GM23338 (cell line): ENCODE measurements at regions not wholly inside any gene's neighbourhood (a gene's known extent, or its start where the extent isn't known, plus 50 kb on each side); places are given as distances from the start of the nearest gene placed in this dataset.
"Not testable (repeated sequence)": the region's sequence is repeated elsewhere in the genome, so short reads cannot be mapped to it uniquely, and the experiment has no call there.

Experiments used
- CREB1 ChIP-seq: fragments of 250-450 bp; sonication (Bioruptor Pico); IDR thresholded peaks from 2 replicates; pipeline ENCODE4 v1.5.0; 2020; ENCODE audit warnings: low read depth, mild to moderate bottlenecking, moderate library complexity
- EZH2 ChIP-seq: fragments of 200-600 bp; sonication (generic); IDR thresholded peaks from one replicate; pipeline ENCODE4 v1.8.0; 2017; ENCODE audit warnings: antibody characterized with exemption, mild to moderate bottlenecking, low read depth; ENCODE audit not compliant: unreplicated experiment
- EZH2phosphoT487 ChIP-seq: fragments of 200-600 bp; sonication (generic); IDR thresholded peaks from one replicate; pipeline ENCODE4 v1.8.1; 2018; ENCODE audit warnings: antibody characterized with exemption; ENCODE audit not compliant: unreplicated experiment
- JUNB ChIP-seq: IDR thresholded peaks from one replicate; pipeline ENCODE4 v1.6.1; 2016; ENCODE audit warnings: antibody characterized with exemption; ENCODE audit not compliant: unreplicated experiment
- NANOG ChIP-seq: IDR thresholded peaks from 2 replicates; pipeline ENCODE4 v1.6.1; 2016; ENCODE audit warnings: antibody characterized with exemption, borderline replicate concordance
- POLR2AphosphoS5 ChIP-seq: IDR thresholded peaks from 2 replicates; pipeline ENCODE4 v1.6.1; 2016; ENCODE audit warnings: antibody characterized with exemption, low read depth
- ZNF331 ChIP-seq: fragments of 250-450 bp; sonication (Bioruptor Pico); IDR thresholded peaks from 2 replicates; pipeline ENCODE4 v1.5.0; 2020; ENCODE audit warnings: low read depth, mild to moderate bottlenecking, moderate library complexity
- TF ChIP-seq, protein P1 (sequence below), 2 experiments: fragments of 200-600 bp in 1 of 2; sonication (generic) in 1 of 2; conservative IDR thresholded peaks; 2 replicates each; pipeline versions ENCODE4 v1.5.1 to v1.6.1; 2016 to 2017; ENCODE audit warnings: antibody characterized with exemption in 2 of 2, low read depth in 2 of 2, mild to moderate bottlenecking in 2 of 2, moderate library complexity in 1 of 2
- TF ChIP-seq, protein P2 (sequence below): IDR thresholded peaks from one replicate; pipeline ENCODE4 v1.6.1; 2018; ENCODE audit warnings: antibody characterized with exemption; ENCODE audit not compliant: unreplicated experiment

DNA sequence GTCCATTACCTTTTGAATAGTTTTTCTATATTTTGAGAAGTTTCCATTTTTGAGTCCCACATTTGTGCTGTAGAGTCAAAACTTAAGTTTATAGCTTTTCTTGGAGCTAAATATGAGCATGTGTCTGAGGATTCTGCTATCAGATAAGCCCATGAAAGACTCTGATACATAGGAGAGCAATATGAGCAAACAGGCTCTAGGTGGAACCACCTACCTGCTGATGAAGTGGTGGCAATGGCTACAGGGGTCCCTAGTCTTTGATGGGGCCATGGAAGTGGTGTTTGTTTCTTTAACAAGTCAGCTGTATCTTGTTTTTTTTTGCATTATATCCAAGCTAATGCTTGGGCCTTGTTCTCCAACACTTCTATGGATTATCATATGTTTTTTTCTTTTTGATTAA, 1646.8 kb downstream of the KHDRBS2 start:
- TF ChIP-seq, protein P1, sequence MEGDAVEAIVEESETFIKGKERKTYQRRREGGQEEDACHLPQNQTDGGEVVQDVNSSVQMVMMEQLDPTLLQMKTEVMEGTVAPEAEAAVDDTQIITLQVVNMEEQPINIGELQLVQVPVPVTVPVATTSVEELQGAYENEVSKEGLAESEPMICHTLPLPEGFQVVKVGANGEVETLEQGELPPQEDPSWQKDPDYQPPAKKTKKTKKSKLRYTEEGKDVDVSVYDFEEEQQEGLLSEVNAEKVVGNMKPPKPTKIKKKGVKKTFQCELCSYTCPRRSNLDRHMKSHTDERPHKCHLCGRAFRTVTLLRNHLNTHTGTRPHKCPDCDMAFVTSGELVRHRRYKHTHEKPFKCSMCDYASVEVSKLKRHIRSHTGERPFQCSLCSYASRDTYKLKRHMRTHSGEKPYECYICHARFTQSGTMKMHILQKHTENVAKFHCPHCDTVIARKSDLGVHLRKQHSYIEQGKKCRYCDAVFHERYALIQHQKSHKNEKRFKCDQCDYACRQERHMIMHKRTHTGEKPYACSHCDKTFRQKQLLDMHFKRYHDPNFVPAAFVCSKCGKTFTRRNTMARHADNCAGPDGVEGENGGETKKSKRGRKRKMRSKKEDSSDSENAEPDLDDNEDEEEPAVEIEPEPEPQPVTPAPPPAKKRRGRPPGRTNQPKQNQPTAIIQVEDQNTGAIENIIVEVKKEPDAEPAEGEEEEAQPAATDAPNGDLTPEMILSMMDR (conservative IDR thresholded peaks at IDR 0.05; ENCODE audit: low read depth in 2 of 2) = peak; percentile 35 to 51
- TF ChIP-seq JUNB; EZH2phosphoT487; EZH2; POLR2AphosphoS5; CREB1 (CRISPR knock-in tag); ZNF331 (CRISPR knock-in tag); NANOG: not testable (repeated sequence)
- TF ChIP-seq, protein P2, sequence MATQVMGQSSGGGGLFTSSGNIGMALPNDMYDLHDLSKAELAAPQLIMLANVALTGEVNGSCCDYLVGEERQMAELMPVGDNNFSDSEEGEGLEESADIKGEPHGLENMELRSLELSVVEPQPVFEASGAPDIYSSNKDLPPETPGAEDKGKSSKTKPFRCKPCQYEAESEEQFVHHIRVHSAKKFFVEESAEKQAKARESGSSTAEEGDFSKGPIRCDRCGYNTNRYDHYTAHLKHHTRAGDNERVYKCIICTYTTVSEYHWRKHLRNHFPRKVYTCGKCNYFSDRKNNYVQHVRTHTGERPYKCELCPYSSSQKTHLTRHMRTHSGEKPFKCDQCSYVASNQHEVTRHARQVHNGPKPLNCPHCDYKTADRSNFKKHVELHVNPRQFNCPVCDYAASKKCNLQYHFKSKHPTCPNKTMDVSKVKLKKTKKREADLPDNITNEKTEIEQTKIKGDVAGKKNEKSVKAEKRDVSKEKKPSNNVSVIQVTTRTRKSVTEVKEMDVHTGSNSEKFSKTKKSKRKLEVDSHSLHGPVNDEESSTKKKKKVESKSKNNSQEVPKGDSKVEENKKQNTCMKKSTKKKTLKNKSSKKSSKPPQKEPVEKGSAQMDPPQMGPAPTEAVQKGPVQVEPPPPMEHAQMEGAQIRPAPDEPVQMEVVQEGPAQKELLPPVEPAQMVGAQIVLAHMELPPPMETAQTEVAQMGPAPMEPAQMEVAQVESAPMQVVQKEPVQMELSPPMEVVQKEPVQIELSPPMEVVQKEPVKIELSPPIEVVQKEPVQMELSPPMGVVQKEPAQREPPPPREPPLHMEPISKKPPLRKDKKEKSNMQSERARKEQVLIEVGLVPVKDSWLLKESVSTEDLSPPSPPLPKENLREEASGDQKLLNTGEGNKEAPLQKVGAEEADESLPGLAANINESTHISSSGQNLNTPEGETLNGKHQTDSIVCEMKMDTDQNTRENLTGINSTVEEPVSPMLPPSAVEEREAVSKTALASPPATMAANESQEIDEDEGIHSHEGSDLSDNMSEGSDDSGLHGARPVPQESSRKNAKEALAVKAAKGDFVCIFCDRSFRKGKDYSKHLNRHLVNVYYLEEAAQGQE = not testable (repeated sequence)
